Astrocyte of the cerebellum (primary cell): ENCODE measurements at regions not wholly inside any gene's neighbourhood (a gene's known extent, or its start where the extent isn't known, plus 50 kb on each side); places are given as distances from the start of the nearest gene placed in this dataset.
A peak's percentile ranks its signal among the peaks of the same experiment; 100 is the strongest.

ENCODE experiments used
- DNase-seq: peaks from one replicate; pipeline ENCODE4 v3.0.0-alpha.2; 2011; ENCODE audit warnings: low read depth
- H3K4me3 ChIP-seq: 2 replicates; pipeline ENCODE4 v1.5.1; 2011; ENCODE audit warnings: mild to moderate bottlenecking, low read depth, low read length, moderate library complexity
- CTCF ChIP-seq: IDR thresholded peaks from 2 replicates; pipeline ENCODE4 v1.5.1; 2012; ENCODE audit warnings: low read length, low read depth, moderate library complexity, mild to moderate bottlenecking; ENCODE audit errors: missing control alignments
- in situ Hi-C: cut with HindIII; loops from 2 replicates; pipeline ENCODE4 v1.10.0; 2017; ENCODE audit warnings: low sequenced_read_pairs

GRCh38 chr20:9966966-9967365, 67.8 kb upstream of the ANKEF1 start:
- TF ChIP-seq CTCF, result peak; percentile 46
- H3K4me3 ChIP-seq, result no peak overlapping the region
- no peak for DNase-seq
- in situ Hi-C loops, result no loop called here

- TF ChIP-seq CTCF, result no peak
- no peak for DNase-seq
These were observed 71.8 kb upstream of the ANKEF1 start for GRCh38 chr20:9963029-9963428.

DNA sequence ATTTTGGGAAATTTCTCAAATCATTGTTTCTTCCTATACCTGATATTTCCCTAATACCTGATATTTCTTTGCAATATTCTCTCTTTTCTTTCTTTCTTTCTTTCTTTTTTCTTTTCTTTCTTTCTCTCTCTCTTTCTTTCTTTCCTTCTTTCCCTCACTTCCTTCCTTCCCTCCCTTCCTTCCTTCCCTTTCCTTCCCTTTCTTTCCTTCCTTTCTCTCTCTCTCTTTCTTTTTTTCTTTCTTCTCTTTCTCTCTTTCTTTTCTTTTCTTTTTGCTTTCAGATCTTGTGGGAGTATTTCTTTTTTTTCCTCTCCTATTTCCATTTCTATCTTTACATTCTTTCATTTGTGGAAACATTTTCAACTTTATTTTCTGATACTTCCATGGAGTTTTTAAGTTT, 76.1 kb upstream of the ANKEF1 start:
- in situ Hi-C loops, result no loop called here
- no peak for DNase-seq
- no peak overlapping the region for H3K4me3 ChIP-seq
- TF ChIP-seq CTCF, result no peak

More at GRCh38 chr20:9963029-9963428, 71.8 kb upstream of the ANKEF1 start:
- in situ Hi-C loops, result no loop called here
- no peak overlapping the region for H3K4me3 ChIP-seq

DNA sequence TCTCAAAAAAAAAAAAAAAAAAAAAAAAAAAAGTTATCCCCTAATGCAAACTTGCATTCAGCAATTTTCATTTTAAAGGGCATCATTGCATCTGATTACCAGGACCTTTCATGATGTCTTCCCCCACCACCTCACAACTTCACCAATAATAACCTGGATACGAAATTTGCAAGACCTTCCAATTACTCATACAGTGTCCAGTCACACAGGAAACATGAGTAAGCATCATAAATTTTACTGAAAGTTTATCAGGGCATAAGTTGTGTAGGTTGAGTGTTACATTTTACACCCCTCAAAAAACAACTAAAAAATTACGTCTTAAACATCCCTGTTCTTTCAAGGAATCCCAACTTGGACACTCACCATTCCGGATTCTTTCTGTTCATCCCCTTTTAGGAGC, 79.1 kb upstream of the ANKEF1 start:
- no peak for DNase-seq
- no peak overlapping the region for H3K4me3 ChIP-seq
- in situ Hi-C loops, result no loop called here
- no peak for TF ChIP-seq CTCF

GRCh38 chr20:9949563-9949962, 85.2 kb upstream of the ANKEF1 start:
- in situ Hi-C loops, result no loop called here
- TF ChIP-seq CTCF, result no peak
- DNase-seq, result no peak
- H3K4me3 ChIP-seq, result no peak overlapping the region

DNA sequence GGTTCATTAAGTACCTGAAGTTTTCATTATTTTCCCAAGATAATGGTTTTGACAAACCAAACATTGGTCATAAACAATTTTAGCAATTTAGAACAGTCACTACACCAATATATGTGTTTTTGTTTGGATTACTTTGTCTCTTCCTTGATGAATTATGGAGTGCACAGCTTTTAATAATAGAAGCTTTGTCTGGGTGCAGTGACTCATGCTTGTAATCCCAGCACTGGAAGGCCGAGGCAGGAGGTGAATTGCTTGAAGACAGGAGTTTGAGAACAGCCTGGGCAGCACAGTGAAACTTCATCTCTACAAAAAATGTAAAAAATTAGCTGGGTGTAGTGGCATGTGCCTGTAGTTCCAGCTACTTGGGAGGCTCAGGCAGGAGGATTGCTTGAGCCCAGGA, 89.4 kb upstream of the ANKEF1 start:
- no peak overlapping the region for H3K4me3 ChIP-seq
- in situ Hi-C loops, result no loop called here
- no peak for TF ChIP-seq CTCF
- no peak for DNase-seq

- in situ Hi-C loops, result no loop called here
- DNase-seq, result no peak
- no peak overlapping the region for H3K4me3 ChIP-seq
- TF ChIP-seq CTCF, result no peak
These were observed 92.1 kb upstream of the ANKEF1 start for GRCh38 chr20:9942736-9943135.
